ENCODE measurements at regions not wholly inside any gene's neighbourhood (a gene's known extent, or its start where the extent isn't known, plus 50 kb on each side); places are given as distances from the start of the nearest gene placed in this dataset.
"Not testable (repeated sequence)": the region's sequence is repeated elsewhere in the genome, so short reads cannot be mapped to it uniquely, and the experiment has no call there.

GRCh38 chr18:14936313-14936712 is 188.3 kb downstream of the ANKRD30B start:
- DNase-seq (ENCODE audit: low read depth): no peak

- no peak for DNase-seq (ENCODE audit: low read depth)
Observed at GRCh38 chr18:14937271-14937670, 189.3 kb downstream of the ANKRD30B start.

- no peak for DNase-seq (ENCODE audit: low read depth)
Observed at GRCh38 chr18:14939141-14939540, 191.2 kb downstream of the ANKRD30B start.

GRCh38 chr18:14940106-14940505 is 192.1 kb downstream of the ANKRD30B start:
- not testable (repeated sequence) for DNase-seq (ENCODE audit: low read depth)

GRCh38 chr18:14940735-14941134 is 192.8 kb downstream of the ANKRD30B start:
- DNase-seq (ENCODE audit: low read depth): no peak

GRCh38 chr18:14941256-14941655 is 193.3 kb downstream of the ANKRD30B start:
- DNase-seq (ENCODE audit: low read depth): no peak

GRCh38 chr18:14941792-14942191 is 193.8 kb downstream of the ANKRD30B start:
- no peak for DNase-seq (ENCODE audit: low read depth)

- no peak for DNase-seq (ENCODE audit: low read depth)
Observed at GRCh38 chr18:14942275-14942674, 194.3 kb downstream of the ANKRD30B start.

GRCh38 chr18:14943486-14943885 is 195.5 kb downstream of the ANKRD30B start:
- DNase-seq (ENCODE audit: low read depth): no peak

GRCh38 chr18:14943967-14944636 is 196.1 kb downstream of the ANKRD30B start:
- DNase-seq (ENCODE audit: low read depth): no peak

- DNase-seq (ENCODE audit: low read depth): no peak
Observed at GRCh38 chr18:14944838-14945237, 196.9 kb downstream of the ANKRD30B start.

GRCh38 chr18:14945286-14945685 is 197.3 kb downstream of the ANKRD30B start:
- no peak for DNase-seq (ENCODE audit: low read depth)

GRCh38 chr18:14945984-14946383 is 198.0 kb downstream of the ANKRD30B start:
- DNase-seq (ENCODE audit: low read depth): no peak

- not testable (repeated sequence) for DNase-seq (ENCODE audit: low read depth)
Observed at GRCh38 chr18:14946741-14947470, 198.9 kb downstream of the ANKRD30B start.

- no peak for DNase-seq (ENCODE audit: low read depth)
Observed at GRCh38 chr18:14947482-14948162, 199.7 kb downstream of the ANKRD30B start.

- no peak for DNase-seq (ENCODE audit: low read depth)
Observed at GRCh38 chr18:14948163-14948540, 200.2 kb downstream of the ANKRD30B start.

- DNase-seq (ENCODE audit: low read depth): no peak
Observed at GRCh38 chr18:14949800-14950664, 202.1 kb downstream of the ANKRD30B start.

GRCh38 chr18:14952444-14953077 is 204.6 kb downstream of the ANKRD30B start:
- not testable (repeated sequence) for DNase-seq (ENCODE audit: low read depth)

GRCh38 chr18:14958701-14959100 is 210.7 kb downstream of the ANKRD30B start:
- DNase-seq (ENCODE audit: low read depth): no peak

- no peak for DNase-seq (ENCODE audit: low read depth)
Observed at GRCh38 chr18:14959550-14959949, 211.6 kb downstream of the ANKRD30B start.

GRCh38 chr18:14961991-14962390 is 214.0 kb downstream of the ANKRD30B start:
- DNase-seq (ENCODE audit: low read depth): no peak

GRCh38 chr18:14962626-14963025 is 214.7 kb downstream of the ANKRD30B start:
- no peak for DNase-seq (ENCODE audit: low read depth)
